GM19193 (cell line): ENCODE measurements at regions not wholly inside any gene's neighbourhood (a gene's known extent, or its start where the extent isn't known, plus 50 kb on each side); places are given as distances from the start of the nearest gene placed in this dataset.

Source experiments
- POLR2A ChIP-seq: IDR thresholded peaks from 4 replicates; pipeline ENCODE4 v1.6.1; 2011; ENCODE audit not compliant: insufficient read depth, insufficient read length; ENCODE audit errors: extremely low read depth

DNA sequence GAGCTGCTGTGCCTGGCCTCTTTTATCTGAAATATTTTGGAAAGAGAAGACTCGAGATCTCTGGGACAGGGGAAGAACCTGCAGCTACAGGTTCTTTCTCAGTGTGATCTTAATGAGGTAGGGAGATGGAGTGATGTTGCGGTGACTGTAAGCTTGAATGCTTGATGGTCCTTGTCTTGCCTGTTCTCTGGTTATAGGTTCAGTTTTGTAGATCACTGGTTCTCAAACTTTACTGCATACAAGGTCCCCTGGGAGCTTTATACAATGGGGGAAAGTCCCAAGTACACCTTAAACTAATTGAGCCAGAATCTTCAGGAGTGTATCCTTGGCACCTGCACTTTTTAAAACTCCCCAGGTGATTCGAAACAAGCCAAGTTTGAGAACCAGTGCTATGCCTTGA, 136.7 kb upstream of the CXCR4 start:
- TF ChIP-seq POLR2A, result no peak

DNA sequence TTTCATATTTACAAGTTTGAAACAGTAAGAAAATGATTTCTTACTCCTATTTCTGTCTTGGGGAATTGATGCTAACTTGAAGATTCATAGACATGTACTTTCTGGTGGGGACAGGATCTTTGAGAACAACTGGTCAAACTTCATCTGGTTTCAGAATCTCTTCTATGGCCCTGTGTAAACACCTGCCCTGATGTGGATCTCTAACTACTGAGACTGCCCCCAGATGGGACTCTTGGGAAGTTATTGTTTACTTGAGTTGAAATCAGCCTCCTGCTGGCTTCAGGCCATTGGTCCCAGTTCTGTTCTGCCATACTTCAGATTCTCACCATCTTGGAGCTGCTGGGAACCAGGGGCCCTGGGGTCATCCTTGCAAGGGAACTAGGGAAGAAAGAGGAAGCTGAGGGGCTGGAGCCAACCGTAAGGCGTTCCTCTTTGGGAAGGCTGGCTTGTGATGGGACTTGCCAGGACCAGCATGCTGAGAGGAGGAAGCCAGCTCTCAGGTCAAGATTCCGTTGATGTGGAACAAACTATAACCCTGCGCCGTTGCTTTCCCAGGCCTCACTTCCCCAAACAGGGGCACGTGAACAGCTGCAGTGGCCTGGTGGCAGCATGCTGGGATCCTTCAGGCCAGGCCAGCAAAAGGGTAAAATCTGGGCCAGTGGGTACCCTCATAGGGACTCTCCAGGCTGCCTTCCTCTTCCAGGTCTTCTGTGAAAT, 135.5 kb upstream of the CXCR4 start:
- no peak for TF ChIP-seq POLR2A

DNA sequence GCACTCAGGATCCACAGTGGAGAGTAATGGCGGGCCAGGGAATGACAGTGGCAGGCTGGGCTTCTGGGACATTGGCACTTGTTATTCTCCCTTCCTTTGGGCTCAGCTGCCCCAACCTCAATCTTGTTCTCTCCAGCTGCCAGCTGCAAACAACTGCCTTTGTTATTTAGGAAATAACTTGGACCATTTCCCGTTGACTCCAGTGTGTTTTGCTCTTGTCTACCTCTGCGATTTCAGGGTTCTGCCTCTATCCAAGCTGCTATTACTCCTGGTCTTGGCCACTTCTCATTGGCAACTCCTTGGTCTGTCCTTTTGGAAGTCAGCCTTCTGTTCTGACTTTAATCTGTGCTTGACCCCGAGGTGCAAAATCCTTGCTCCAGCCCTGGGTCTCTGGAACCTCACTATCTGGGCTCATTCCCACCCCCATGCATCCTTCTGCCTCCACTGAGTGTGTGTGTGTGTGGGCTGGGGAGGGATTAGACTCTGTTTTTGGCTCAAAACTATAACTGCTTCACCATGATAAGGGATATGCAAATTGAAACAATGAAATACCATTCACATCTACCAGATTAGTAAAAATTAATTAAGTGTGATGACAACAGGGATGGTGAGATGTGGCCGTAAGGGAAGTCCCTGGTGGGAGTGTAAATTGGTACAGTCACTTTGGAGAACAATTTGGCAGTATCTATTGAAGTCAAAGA, 134.1 kb upstream of the CXCR4 start:
- no peak for TF ChIP-seq POLR2A

DNA sequence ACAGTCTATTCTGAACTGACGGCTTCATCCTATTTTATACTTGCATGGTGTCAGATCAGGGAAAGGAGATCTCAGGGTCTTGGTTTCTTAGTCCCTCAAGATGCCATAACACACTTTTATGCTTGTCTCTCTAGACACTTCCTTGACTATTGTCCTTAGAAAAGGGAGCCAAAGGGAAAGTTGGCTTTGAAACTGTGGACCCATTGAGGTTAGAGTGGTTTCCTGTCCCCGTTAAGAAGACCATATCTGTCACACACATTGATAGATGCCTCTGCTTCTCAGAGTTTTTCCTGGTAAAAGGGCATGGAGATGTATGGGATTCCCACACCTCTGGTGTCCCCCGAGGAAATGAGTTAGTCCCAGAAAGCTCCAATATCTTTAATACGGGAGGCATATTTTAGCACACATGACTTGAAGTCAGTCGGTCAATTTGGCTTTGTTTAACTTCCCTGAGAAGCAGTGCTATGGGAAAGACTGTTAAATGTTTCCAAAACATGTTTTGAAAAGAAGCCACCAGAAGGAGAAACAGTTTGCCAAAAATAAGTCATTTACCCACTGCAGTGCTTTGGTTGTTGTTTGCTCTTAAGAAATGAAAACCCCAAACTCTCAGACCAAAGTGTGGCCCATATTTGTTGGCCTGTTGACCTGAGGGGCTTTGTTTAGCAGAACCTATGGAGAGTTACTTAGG, 133.4 kb upstream of the CXCR4 start:
- no peak for TF ChIP-seq POLR2A

DNA sequence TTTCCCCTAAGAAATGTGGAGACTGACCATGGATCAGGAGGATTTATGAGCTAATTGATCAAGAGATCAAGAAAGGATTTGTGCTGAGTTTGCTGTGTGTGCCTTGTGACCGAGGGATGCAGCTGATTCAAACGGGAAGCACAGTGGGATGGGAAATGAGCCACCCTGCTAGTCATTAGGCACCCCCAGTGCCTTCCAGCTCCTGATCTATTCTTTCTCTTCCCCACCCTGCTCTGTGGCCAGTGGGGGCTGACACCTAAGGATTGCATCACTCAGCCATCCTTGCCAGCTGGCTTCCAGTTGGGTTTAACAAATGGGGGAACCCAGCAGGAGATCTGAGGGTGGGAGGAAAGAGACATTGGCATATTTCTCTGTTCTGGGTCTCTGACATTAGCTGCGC, 132.2 kb upstream of the CXCR4 start:
- no peak for TF ChIP-seq POLR2A

DNA sequence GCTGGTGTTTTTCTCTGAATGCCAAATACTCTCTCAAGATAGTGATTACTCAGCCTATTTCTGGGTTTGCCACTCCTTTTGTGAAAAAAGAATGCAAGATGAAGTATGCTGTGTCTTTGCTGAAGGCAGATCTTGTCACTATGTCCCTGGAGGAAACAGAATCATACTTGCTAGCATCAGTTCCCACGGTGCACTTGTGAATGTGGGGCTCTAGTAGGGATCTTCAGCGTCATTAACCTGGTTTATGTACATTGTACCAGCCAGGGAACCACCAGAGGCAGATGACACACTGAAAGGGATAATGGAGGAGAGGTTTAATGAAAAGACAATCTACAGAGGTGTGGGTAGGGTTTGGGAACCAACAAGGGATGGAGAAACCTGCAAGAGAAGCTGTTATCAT, 131.0 kb upstream of the CXCR4 start:
- TF ChIP-seq POLR2A, result no peak

DNA sequence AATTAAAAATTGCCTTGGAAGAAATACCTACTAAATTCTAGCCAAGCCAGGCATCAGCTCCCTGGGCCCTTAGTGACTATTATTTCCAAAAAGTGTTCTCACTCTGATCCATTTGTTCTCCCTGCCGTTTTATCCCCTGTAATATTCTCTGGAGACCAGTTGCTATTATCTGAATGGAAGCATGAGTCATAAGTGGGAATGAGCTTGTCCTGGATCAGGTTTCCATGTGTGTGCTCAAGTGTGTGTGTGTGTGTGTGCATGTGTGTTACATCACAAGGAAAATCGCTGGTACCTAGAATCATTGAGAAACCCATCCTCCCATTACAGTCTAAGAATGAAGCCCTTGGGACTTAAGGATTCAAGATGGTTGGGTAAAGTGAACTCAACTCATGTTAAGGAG, 130.3 kb upstream of the CXCR4 start:
- no peak for TF ChIP-seq POLR2A

DNA sequence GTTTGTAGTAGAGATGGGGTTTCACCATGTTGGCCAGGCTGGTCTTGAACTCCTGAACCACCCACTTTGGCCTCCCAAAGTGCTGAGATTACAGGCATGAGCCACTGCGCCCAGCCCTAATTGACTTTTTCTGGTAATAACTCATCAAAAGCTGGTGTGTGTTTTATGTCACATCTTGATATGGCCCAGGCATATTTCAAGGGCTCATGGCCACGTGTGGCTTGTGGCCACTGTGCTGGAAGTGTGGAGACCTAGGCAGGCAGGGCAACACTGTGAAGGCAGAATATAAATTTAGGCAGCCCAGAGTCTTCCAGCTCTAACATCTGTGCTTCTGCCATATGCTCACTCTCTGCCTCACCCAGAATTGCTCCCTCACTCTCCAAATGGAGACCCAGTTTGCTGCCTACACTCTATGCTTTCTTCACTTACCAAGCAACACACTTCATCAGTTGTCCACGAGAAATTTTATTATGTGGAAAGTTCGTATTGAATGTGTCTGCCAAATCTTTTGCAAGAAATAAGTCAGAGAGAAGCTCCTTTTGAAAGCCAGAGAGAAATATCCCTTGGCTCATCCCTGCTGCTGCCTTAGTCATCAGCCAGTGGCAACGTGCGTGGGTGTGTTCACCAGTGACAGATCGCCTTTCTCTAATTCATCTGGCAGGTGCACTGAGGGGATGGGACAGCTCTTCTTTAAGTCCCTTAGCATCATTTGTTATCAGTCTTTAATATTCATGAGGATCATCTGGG, 129.4 kb upstream of the CXCR4 start:
- no peak for TF ChIP-seq POLR2A

DNA sequence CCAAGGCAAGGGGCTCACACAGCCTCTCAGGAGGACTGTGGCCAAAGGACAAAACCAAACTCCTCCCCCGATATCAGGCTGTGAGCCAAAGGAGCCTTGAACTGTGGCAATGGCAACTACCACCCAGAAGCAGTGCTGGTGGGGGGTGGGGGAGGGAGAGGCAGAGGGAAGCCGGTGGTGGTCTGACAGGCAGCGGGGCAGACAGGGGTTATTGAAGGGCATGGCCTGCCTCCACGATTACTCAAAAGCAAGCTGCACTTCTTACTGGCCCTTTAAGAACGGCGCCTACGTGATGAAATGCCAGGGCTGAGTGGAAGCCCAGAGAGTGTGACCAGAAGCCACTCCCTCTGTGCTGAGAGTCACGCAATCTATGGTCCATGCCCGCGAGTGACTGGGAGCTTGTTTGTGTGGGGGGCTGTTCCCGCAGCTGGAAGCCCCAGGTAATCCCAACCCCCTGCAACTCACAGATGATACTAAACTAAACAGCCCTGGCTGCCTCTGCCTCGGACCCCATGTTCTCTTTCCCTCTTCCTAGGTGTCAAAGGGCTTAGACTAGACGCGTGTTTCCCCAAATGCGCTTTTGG, 128.2 kb upstream of the CXCR4 start:
- TF ChIP-seq POLR2A, result no peak

DNA sequence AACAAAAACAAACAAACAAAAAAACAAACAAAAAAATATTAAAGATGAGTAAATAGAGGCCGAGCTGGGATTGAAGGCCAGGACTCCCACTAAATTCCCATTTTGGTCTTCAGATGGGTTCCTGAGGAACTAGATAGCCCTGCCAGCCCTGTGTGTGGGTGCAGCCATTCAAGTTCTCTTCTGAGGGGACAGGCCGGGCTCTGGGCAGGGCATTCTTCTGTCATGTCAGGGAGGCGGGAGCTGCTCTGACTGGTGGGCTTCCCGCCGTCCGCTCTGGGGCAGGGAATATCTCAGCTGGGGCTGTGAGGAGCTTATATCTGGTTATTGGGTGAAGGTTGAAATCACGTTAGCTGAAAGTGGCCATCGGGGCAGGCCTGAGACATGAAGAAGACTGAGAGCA, 127.3 kb upstream of the CXCR4 start:
- no peak for TF ChIP-seq POLR2A

DNA sequence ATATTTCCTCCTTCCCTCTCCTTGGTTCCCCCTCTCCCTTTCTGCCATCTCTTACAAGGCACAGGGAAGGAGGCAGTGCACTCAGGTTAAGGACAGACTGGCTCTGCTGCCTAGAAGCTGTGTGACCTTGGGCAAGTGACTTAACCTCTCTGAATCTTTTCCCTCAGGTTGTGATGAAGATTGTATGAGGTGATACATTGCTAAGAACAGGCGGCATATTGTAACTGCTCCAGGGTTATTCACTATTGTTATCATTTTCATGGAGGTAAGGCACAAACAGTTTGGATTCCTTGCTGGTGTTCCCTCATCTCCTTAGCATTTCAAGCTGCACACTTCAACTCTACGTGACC, 126.6 kb upstream of the CXCR4 start:
- TF ChIP-seq POLR2A, result no peak

DNA sequence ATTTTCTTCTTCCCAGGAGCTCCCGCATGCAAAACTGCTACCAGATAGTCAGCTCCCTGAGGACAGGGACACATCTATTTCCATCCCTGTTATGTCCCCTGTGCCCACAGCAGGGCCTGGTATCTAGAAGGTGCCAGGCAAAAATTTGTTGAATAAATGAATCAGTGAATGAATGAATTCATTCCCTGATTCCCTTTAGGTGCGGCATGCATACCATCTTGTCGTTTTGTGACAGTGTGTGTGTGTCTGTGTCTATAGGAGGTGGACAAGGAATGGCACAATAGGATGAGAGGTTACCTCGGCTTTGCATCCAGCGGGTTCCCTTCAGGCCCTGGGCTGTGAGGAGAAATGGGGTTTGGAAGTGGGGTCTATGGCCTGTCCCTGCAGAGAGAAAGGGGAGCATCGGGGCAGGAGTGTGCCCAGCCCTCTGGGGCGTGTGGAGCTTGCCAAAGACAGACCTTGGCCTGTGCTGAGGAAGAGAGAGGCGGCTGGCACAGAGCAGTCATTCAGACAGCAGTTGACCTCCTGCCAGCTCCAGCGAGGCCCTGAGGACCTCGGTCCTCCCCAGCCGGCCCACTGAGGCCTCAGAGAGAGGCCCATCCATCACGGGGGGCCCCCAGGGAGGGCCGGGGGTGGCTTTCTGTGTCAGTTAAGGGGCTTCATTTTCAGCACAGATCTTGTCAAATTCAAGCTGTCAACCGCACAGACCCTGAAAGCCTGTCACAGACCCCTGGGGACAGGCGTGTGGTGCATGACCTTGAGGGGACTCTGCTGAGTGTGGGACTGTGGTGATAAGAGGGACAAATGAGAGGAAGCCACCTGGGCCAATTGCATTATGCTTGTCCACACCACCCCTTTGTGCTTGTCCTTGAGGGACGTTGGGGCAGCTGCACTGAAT, 125.9 kb upstream of the CXCR4 start:
- TF ChIP-seq POLR2A, result no peak

DNA sequence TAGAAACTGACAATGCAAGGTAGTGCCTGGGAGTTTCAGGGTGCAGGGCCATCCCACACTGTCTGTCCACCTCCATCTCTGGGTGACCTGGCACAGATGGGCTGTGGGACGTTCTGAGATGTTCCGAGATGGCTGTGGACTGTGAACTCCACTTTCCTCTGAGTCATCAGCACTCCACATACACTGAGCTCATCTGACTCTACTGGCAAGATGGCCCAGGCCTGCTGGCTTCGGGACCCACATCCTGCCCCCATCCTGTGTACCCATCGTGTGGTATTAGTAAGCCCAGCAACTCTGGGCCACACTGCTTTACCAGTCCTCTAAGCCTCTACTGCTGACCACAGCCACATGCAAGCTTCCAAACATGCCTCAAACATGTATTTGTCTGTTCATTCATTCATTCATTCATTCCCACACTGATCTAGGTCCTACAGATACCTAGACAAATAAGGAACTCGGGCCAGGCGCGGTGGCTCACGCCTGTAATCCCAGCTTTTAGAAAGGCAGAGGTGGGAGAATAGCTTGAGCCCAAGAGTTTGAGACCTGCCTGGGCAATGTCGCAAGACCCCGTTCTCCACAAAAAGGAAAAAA, 124.8 kb upstream of the CXCR4 start:
- no peak for TF ChIP-seq POLR2A

DNA sequence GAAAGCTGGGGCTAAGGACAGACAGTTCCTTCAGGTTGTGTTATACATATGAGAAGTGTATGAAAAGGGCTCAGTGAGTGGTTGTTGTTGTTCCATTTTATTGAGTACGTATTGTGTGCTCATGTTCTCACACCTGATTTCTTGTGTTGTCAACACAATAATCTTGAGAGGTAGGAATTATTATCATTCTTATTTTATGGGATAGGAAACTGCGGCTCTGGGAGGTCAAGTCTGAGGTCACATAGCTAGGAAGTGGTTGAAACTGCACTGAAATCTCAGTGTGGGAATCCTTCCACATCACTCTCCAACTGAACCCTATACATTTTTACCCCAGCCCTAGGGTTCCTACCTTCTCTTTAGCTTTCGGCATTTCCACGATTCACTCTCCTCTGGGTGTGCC, 124.2 kb upstream of the CXCR4 start:
- no peak for TF ChIP-seq POLR2A

DNA sequence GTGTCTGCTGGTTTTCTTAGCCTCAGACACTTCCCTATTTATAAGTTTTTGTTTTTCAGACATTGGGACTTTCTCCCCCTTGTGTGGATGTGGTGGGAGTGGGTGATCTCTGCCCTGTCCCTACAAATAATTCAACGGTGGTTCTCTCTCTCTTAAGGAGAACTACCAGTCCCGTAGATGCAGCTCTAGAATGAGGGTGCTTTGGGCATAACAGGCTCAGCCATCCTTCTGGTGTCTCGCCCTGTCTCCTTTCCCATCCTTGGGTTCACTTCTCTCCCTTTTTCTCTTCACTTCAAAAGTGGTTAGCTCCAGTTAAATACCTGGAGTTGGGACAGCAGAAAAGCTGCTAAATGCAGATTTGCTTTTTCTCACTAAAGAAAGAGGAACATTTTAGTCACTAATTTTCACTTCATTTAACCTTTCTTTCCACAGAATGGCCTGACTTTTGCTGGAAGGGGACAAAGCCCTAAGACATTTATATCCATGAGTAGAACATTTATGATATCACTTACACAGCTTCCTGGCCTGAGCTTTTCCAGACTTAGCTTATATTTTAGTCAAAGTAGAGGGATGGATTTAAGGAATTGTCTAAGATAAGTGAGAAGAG, 121.2 kb upstream of the CXCR4 start:
- TF ChIP-seq POLR2A, result no peak
